Fibroblast of villous mesenchyme (primary cell): ENCODE measurements at regions not wholly inside any gene's neighbourhood (a gene's known extent, or its start where the extent isn't known, plus 50 kb on each side); places are given as distances from the start of the nearest gene placed in this dataset.
"Not testable (repeated sequence)": the region's sequence is repeated elsewhere in the genome, so short reads cannot be mapped to it uniquely, and the experiment has no call there.

Experiments used
- DNase-seq: peaks from one replicate; pipeline ENCODE4 v3.0.0-alpha.2; 2010; ENCODE audit warnings: low read depth
- H3K4me3 ChIP-seq: 2 replicates; pipeline ENCODE4 v1.5.1; 2011; ENCODE audit warnings: low read depth, mild to moderate bottlenecking, low read length
- CTCF ChIP-seq: IDR thresholded peaks from 2 replicates; pipeline ENCODE4 v1.5.1; 2012; ENCODE audit warnings: low read depth, mild to moderate bottlenecking, low read length; ENCODE audit not compliant: insufficient read depth

GRCh38 chr5:102049517-102049916 is 246.6 kb downstream of the SLCO4C1 start:
- no peak for DNase-seq
- H3K4me3 ChIP-seq: no peak overlapping the region
- TF ChIP-seq CTCF: no peak

- no peak for TF ChIP-seq CTCF
- H3K4me3 ChIP-seq: no peak overlapping the region
- DNase-seq: no peak
Observed at GRCh38 chr5:102048940-102049339, 247.1 kb downstream of the SLCO4C1 start.

- H3K4me3 ChIP-seq, DNase-seq: not testable (repeated sequence)
Observed at GRCh38 chr5:102047073-102047472, 249.0 kb downstream of the SLCO4C1 start.

GRCh38 chr5:102040326-102040725 is 255.8 kb downstream of the SLCO4C1 start:
- TF ChIP-seq CTCF: no peak
- DNase-seq: no peak
- H3K4me3 ChIP-seq: no peak overlapping the region

- no peak overlapping the region for H3K4me3 ChIP-seq
- TF ChIP-seq CTCF: no peak
- DNase-seq: no peak
Observed at GRCh38 chr5:102036927-102037326, 259.2 kb downstream of the SLCO4C1 start.

- no peak for TF ChIP-seq CTCF
- no peak overlapping the region for H3K4me3 ChIP-seq
- no peak for DNase-seq
Observed at GRCh38 chr5:102031711-102032110, 264.4 kb downstream of the SLCO4C1 start.

GRCh38 chr5:102018690-102019089 is 277.4 kb downstream of the SLCO4C1 start:
- TF ChIP-seq CTCF: no peak
- no peak for DNase-seq
- no peak overlapping the region for H3K4me3 ChIP-seq
